ENCODE measurements at regions not wholly inside any gene's neighbourhood (a gene's known extent, or its start where the extent isn't known, plus 50 kb on each side); places are given as distances from the start of the nearest gene placed in this dataset.
A peak's percentile ranks its signal among the peaks of the same experiment; 100 is the strongest.

GRCh38 chr14:101705733-101706508, 55.6 kb upstream of the PPP2R5C start:
- H3K27ac ChIP-seq, result no peak overlapping the region
- TF ChIP-seq ZFX (IDR thresholded peaks at IDR 0.05), result no peak
- TF ChIP-seq CTCF (conservative IDR thresholded peaks at IDR 0.05), result no peak

GRCh38 chr14:101706509-101707067, 54.9 kb upstream of the PPP2R5C start:
- TF ChIP-seq ZFX (IDR thresholded peaks at IDR 0.05) (no peak), CTCF (conservative IDR thresholded peaks at IDR 0.05) (no peak)
- H3K27ac ChIP-seq, result no peak overlapping the region

GRCh38 chr14:101707068-101707842, 54.3 kb upstream of the PPP2R5C start:
- peak overlapping the region; percentile 9; the same call in 1 of the 2 replicates for H3K27ac ChIP-seq
- TF ChIP-seq CTCF (conservative IDR thresholded peaks at IDR 0.05) (peak; percentile 86), ZFX (IDR thresholded peaks at IDR 0.05) (no peak)

GRCh38 chr14:101707863-101708620, 53.5 kb upstream of the PPP2R5C start:
- H3K27ac ChIP-seq, result peak overlapping the region; percentile 9; the same call in 1 of the 2 replicates
- TF ChIP-seq ZFX (IDR thresholded peaks at IDR 0.05) (no peak), CTCF (conservative IDR thresholded peaks at IDR 0.05) (no peak)

GRCh38 chr14:101708853-101709532, 52.5 kb upstream of the PPP2R5C start:
- no peak for TF ChIP-seq CTCF (conservative IDR thresholded peaks at IDR 0.05)
- no peak for TF ChIP-seq ZFX (IDR thresholded peaks at IDR 0.05)
- no peak overlapping the region for H3K27ac ChIP-seq

- H3K27ac ChIP-seq, result no peak overlapping the region
- TF ChIP-seq CTCF (conservative IDR thresholded peaks at IDR 0.05), result no peak
- no peak for TF ChIP-seq ZFX (IDR thresholded peaks at IDR 0.05)
Measured at GRCh38 chr14:101709533-101709881, 52.0 kb upstream of the PPP2R5C start.

All from C4-2B (cell line).